NCI-H774 (cell line): ENCODE measurements at regions not wholly inside any gene's neighbourhood (a gene's known extent, or its start where the extent isn't known, plus 50 kb on each side); places are given as distances from the start of the nearest gene placed in this dataset.

Source experiments
- DNase-seq: peaks from one replicate; lab custom pipeline; 2025; lab: John Stamatoyannopoulos, UW

GRCh38 chr4:27846951-27847350 lies 986.3 kb downstream of the STIM2 start:
- no peak for DNase-seq

GRCh38 chr4:27861381-27861787 lies 1000.7 kb downstream of the STIM2 start:
- DNase-seq, result no peak

- no peak for DNase-seq
These were observed 1001.2 kb downstream of the STIM2 start for GRCh38 chr4:27861802-27862201.

- DNase-seq, result no peak
These were observed 1013.0 kb downstream of the STIM2 start for GRCh38 chr4:27873596-27873995.

- no peak for DNase-seq
These were observed 1021.1 kb downstream of the STIM2 start for GRCh38 chr4:27881705-27882104.

- DNase-seq, result no peak
These were observed 1025.5 kb downstream of the STIM2 start for GRCh38 chr4:27886120-27886519.

- DNase-seq, result no peak
These were observed 1027.0 kb downstream of the STIM2 start for GRCh38 chr4:27887646-27888045.

- DNase-seq, result no peak
These were observed 1027.9 kb downstream of the STIM2 start for GRCh38 chr4:27888505-27888904.

GRCh38 chr4:27894951-27895350 lies 1034.3 kb downstream of the STIM2 start:
- DNase-seq, result no peak

- DNase-seq, result no peak
These were observed 1047.7 kb downstream of the STIM2 start for GRCh38 chr4:27908356-27908755.

GRCh38 chr4:27910227-27910626 lies 1049.6 kb downstream of the STIM2 start:
- DNase-seq, result no peak

GRCh38 chr4:27911047-27911446 lies 1050.4 kb downstream of the STIM2 start:
- no peak for DNase-seq

- DNase-seq, result no peak
These were observed 1053.1 kb downstream of the STIM2 start for GRCh38 chr4:27913738-27914137.

- DNase-seq, result no peak
These were observed 1055.2 kb downstream of the STIM2 start for GRCh38 chr4:27915822-27916221.

GRCh38 chr4:27916452-27917184 lies 1056.0 kb downstream of the STIM2 start:
- DNase-seq, result no peak

GRCh38 chr4:27917381-27917780 lies 1056.7 kb downstream of the STIM2 start:
- DNase-seq, result no peak

- no peak for DNase-seq
These were observed 1060.6 kb downstream of the STIM2 start for GRCh38 chr4:27921231-27921630.

- DNase-seq, result no peak
These were observed 1068.3 kb downstream of the STIM2 start for GRCh38 chr4:27928761-27929540.

- no peak for DNase-seq
These were observed 1069.7 kb downstream of the STIM2 start for GRCh38 chr4:27930291-27930690.

GRCh38 chr4:27930976-27931375 lies 1070.3 kb downstream of the STIM2 start:
- no peak for DNase-seq

GRCh38 chr4:27931584-27931983 lies 1070.9 kb downstream of the STIM2 start:
- no peak for DNase-seq

GRCh38 chr4:27934871-27935270 lies 1074.2 kb downstream of the STIM2 start:
- DNase-seq, result no peak

GRCh38 chr4:27946799-27947198 lies 1086.2 kb downstream of the STIM2 start:
- no peak for DNase-seq

GRCh38 chr4:27947302-27947701 lies 1086.7 kb downstream of the STIM2 start:
- no peak for DNase-seq
